Mesenchymal stem cell (in vitro differentiated cells and primary cell): ENCODE measurements at regions not wholly inside any gene's neighbourhood (a gene's known extent, or its start where the extent isn't known, plus 50 kb on each side); places are given as distances from the start of the nearest gene placed in this dataset.
A peak's percentile ranks its signal among the peaks of the same experiment; 100 is the strongest.

Experiments
- DNase-seq: peaks from one replicate; pipeline ENCODE4 v3.0.0-alpha.2; 2013
- H2AFZ ChIP-seq: one replicate; pipeline ENCODE4 v1.6.1; 2013; ENCODE audit warnings: low read depth, mild to moderate bottlenecking, control low read depth, inconsistent platforms, low read length, moderate library complexity
- H2AK5ac ChIP-seq: 2 replicates; pipeline ENCODE4 v1.6.1; 2013; ENCODE audit warnings: low read length, moderate library complexity, mild to moderate bottlenecking, inconsistent platforms; ENCODE audit not compliant: severe bottlenecking
- H2BK120ac ChIP-seq: one replicate; pipeline ENCODE4 v1.6.1; 2013; ENCODE audit warnings: low read depth, mild to moderate bottlenecking, inconsistent platforms, low read length, moderate library complexity
- H2BK12ac ChIP-seq, 2 experiments: one replicate each; pipeline ENCODE4 v1.6.1; 2013; ENCODE audit warnings: inconsistent platforms in 2 of 2, low read length in 2 of 2, mild to moderate bottlenecking in 2 of 2, moderate library complexity in 2 of 2, control low read depth in 1 of 2
- H2BK15ac ChIP-seq: one replicate; pipeline ENCODE4 v1.6.1; 2013; ENCODE audit warnings: mild to moderate bottlenecking, low read depth, inconsistent platforms; ENCODE audit not compliant: poor library complexity, severe bottlenecking
- H2BK5ac ChIP-seq: 2 replicates; pipeline ENCODE4 v1.6.1; 2013; ENCODE audit warnings: low read depth, mild to moderate bottlenecking, low read length, control low read depth, inconsistent platforms; ENCODE audit not compliant: poor library complexity, severe bottlenecking
- H3K14ac ChIP-seq, 2 experiments: one replicate each; pipeline ENCODE4 v1.6.1; 2013; ENCODE audit warnings: inconsistent platforms in 2 of 2, low read length in 2 of 2, control low read depth in 1 of 2, mild to moderate bottlenecking in 1 of 2, moderate library complexity in 1 of 2
- H3K18ac ChIP-seq, 2 experiments: one replicate each; pipeline ENCODE4 v1.6.1; 2013; ENCODE audit warnings: inconsistent platforms in 2 of 2, low read length in 2 of 2, control low read depth in 1 of 2, low read depth in 1 of 2, mild to moderate bottlenecking in 1 of 2
- H3K23ac ChIP-seq, 2 experiments: one replicate each; pipeline ENCODE4 v1.6.1; 2013; ENCODE audit warnings: inconsistent platforms in 2 of 2, low read length in 2 of 2, mild to moderate bottlenecking in 2 of 2, moderate library complexity in 2 of 2, control low read depth in 1 of 2
- H3K27ac ChIP-seq: 2 replicates; pipeline ENCODE4 v1.5.1; 2013; ENCODE audit warnings: mild to moderate bottlenecking, moderate library complexity, low read length, control low read depth, inconsistent platforms; ENCODE audit not compliant: poor library complexity, severe bottlenecking
- H3K27me3 ChIP-seq, 2 experiments: 2 replicates each; pipeline versions ENCODE4 v1.6.1 to v1.7.0; 2013; ENCODE audit warnings: low read length in 2 of 2, mild to moderate bottlenecking in 2 of 2, moderate library complexity in 2 of 2, control low read depth in 1 of 2, inconsistent platforms in 1 of 2; ENCODE audit not compliant: control insufficient read depth in 1 of 2, insufficient read depth in 1 of 2
- H3K36me3 ChIP-seq, 2 experiments: 2 replicates each; pipeline versions ENCODE4 v1.6.1 to v1.7.0; 2013; ENCODE audit warnings: low read length in 2 of 2, control low read depth in 1 of 2, inconsistent platforms in 1 of 2, low read depth in 1 of 2, mild to moderate bottlenecking in 1 of 2; ENCODE audit not compliant: insufficient read depth in 2 of 2, control insufficient read depth in 1 of 2
- H3K4ac ChIP-seq, 2 experiments: one replicate each; pipeline ENCODE4 v1.6.1; 2013; ENCODE audit warnings: inconsistent platforms in 2 of 2, low read length in 2 of 2, mild to moderate bottlenecking in 2 of 2, moderate library complexity in 2 of 2, control low read depth in 1 of 2, low read depth in 1 of 2
- H3K4me1 ChIP-seq: 2 replicates; pipeline ENCODE4 v1.6.1; 2013; ENCODE audit warnings: low read depth, low read length, control low read depth; ENCODE audit not compliant: control insufficient read depth, insufficient read depth
- H3K4me2 ChIP-seq: 2 replicates; pipeline ENCODE4 v1.6.1; 2013; ENCODE audit warnings: low read length, mild to moderate bottlenecking, inconsistent platforms; ENCODE audit not compliant: poor library complexity, severe bottlenecking
- H3K4me3 ChIP-seq, 2 experiments: 2 replicates each; pipeline versions ENCODE4 v1.5.1 to v1.7.0; 2013; ENCODE audit warnings: low read length in 2 of 2, mild to moderate bottlenecking in 2 of 2, control low read depth in 1 of 2, low read depth in 1 of 2; ENCODE audit not compliant: insufficient read depth in 1 of 2
- H3K79me1 ChIP-seq: replicated peaks from 2 replicates; pipeline ENCODE4 v1.6.1; 2013; ENCODE audit warnings: mild to moderate bottlenecking, control low read depth, low read length, inconsistent platforms; ENCODE audit not compliant: poor library complexity, severe bottlenecking
- H3K9ac ChIP-seq: 2 replicates; pipeline ENCODE4 v1.7.0; 2013; ENCODE audit warnings: mild to moderate bottlenecking, low read length, moderate library complexity
- H3K9me3 ChIP-seq: 2 replicates; pipeline ENCODE4 v1.7.0; 2013; ENCODE audit warnings: mild to moderate bottlenecking, low read length; ENCODE audit not compliant: control insufficient read depth
- H4K8ac ChIP-seq: one replicate; pipeline ENCODE4 v1.6.1; 2013; ENCODE audit warnings: inconsistent platforms, mild to moderate bottlenecking, low read length, moderate library complexity
- H4K91ac ChIP-seq: one replicate; pipeline ENCODE4 v1.6.1; 2013; ENCODE audit warnings: mild to moderate bottlenecking, low read length, inconsistent platforms
- WGBS: methylation state at CpG from one replicate; pipeline ENCODE4 v1.1.7; 2013; ENCODE audit warnings: mixed read lengths; 5-methylcytosine and 5-hydroxymethylcytosine counted together

DNA sequence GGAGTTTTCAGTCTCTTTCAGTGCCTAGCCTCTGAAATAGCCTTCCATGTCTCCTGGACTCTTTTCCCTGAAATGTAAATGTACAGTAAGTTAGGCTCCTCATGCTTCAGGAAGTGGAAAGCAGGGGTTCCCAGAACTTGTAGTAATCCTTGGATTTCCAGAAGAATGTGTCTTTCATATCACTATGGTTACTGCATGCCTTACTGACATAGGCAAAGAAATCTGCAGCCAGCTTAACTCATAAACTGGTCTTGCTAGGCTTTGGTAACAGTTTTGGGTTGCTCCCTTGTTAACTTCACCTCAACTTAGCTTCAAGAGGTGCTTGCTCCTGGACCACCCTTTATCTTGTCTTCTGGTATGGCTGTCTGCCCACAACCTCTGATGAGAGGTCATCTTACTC lies 686.8 kb upstream of the DDX18 start:
- H2AK5ac ChIP-seq: no peak overlapping the region
- H3K79me1 ChIP-seq: no peaks in the 10 kb centered on the region
- H2BK120ac ChIP-seq: no peak overlapping the region
- peak; percentile 89 for DNase-seq
- H2AFZ ChIP-seq: no peak overlapping the region
- no peaks in the 10 kb centered on the region for H3K36me3 ChIP-seq
- H3K9ac ChIP-seq: no peak overlapping the region
- H3K4me2 ChIP-seq: no peak overlapping the region
- no peak overlapping the region for H3K23ac ChIP-seq
- H3K9me3 ChIP-seq: peaks cover 7% of the 10 kb centered on the region
- no peak overlapping the region for H4K91ac ChIP-seq
- H3K27ac ChIP-seq: no peak overlapping the region
- H3K14ac ChIP-seq: no peak overlapping the region
- H3K4me3 ChIP-seq: no peak overlapping the region
- H3K4me1 ChIP-seq: no peaks in the 10 kb centered on the region
- no peak overlapping the region for H3K4ac ChIP-seq
- no peak overlapping the region for H2BK5ac ChIP-seq
- H4K8ac ChIP-seq: no peak overlapping the region
- H3K27me3 ChIP-seq: no peaks in the 10 kb centered on the region
- no peak overlapping the region for H2BK12ac ChIP-seq
- peak overlapping the region in 1 of 2 experiments; percentile 18 for H3K18ac ChIP-seq
- H2BK15ac ChIP-seq: no peak overlapping the region

DNA sequence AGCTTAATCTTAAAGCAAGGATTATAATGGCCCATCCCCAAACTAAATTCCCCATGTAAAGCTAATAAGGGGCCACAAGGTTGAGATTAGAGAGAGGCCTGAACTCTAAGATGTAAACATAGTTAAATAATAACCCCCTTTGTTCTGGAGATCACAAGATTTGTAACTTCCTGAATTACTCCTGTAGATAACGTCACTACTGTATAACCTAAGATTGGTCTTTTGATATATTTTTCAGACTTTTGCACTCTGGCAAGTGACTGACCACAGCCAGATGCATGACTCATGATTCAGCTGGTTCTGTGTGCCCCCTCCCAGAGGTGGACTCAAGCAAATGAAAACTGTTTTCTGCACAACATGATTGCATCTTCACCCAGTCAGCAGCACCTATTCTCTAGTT lies 686.0 kb upstream of the DDX18 start:
- no peak overlapping the region for H4K91ac ChIP-seq
- no peak overlapping the region for H2BK15ac ChIP-seq
- no peak overlapping the region for H2AFZ ChIP-seq
- peak; percentile 79 for DNase-seq
- no peak overlapping the region for H3K4me3 ChIP-seq
- H3K9ac ChIP-seq: no peak overlapping the region
- H2BK5ac ChIP-seq: no peak overlapping the region
- no peak overlapping the region for H2BK120ac ChIP-seq
- no peak overlapping the region for H3K23ac ChIP-seq
- H3K14ac ChIP-seq: no peak overlapping the region
- H3K27me3 ChIP-seq: no peaks in the 10 kb centered on the region
- no peaks in the 10 kb centered on the region for H3K79me1 ChIP-seq
- H3K27ac ChIP-seq: no peak overlapping the region
- WGBS: 6% methylated on average over 1 of the region's 1 CpG
- H3K36me3 ChIP-seq: no peaks in the 10 kb centered on the region
- peaks cover 7% of the 10 kb centered on the region for H3K9me3 ChIP-seq
- H4K8ac ChIP-seq: no peak overlapping the region
- H3K4me2 ChIP-seq: no peak overlapping the region
- no peak overlapping the region for H2AK5ac ChIP-seq
- no peak overlapping the region for H3K18ac ChIP-seq
- no peaks in the 10 kb centered on the region for H3K4me1 ChIP-seq
- no peak overlapping the region for H2BK12ac ChIP-seq
- H3K4ac ChIP-seq: no peak overlapping the region

DNA sequence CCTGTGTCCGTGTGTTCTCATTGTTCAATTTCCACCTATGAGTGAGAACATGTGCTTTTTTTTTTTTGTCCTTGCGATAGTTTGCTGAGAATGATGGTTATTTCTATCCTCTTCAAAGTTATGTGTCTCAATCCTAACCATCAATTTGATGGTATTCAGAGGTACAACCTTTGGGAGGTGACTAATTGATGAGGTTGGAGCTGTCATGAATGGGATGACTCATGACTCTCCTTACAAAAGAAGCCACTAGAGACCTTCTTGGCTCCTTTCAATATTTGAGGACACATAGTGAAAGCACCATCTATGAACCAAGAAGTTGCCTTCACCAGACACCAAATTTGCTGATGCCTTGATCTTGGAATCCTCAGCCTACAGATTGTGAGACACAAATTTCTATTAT lies 677.1 kb upstream of the DDX18 start:
- Histone ChIP-seq H2BK15ac (no peak overlapping the region), H3K9ac (no peak overlapping the region), H4K91ac (no peak overlapping the region), H4K8ac (no peak overlapping the region), H2BK12ac (no peak overlapping the region), H3K18ac (no peak overlapping the region), H2BK120ac (no peak overlapping the region), H3K27me3 (no peaks in the 10 kb centered on the region), H3K9me3 (no peaks in the 10 kb centered on the region), H3K4me2 (no peak overlapping the region), H3K36me3 (no peaks in the 10 kb centered on the region), H3K4me3 (no peak overlapping the region), H2BK5ac (no peak overlapping the region), H3K23ac (no peak overlapping the region), H3K14ac (no peak overlapping the region), H2AK5ac (no peak overlapping the region), H3K4me1 (no peaks in the 10 kb centered on the region), H3K27ac (no peak overlapping the region), H3K4ac (no peak overlapping the region), H3K79me1 (no peaks in the 10 kb centered on the region), H2AFZ (no peak overlapping the region)
- WGBS: no CpG with 5 or more reads among the region's 2 CpGs
- no peak for DNase-seq

DNA sequence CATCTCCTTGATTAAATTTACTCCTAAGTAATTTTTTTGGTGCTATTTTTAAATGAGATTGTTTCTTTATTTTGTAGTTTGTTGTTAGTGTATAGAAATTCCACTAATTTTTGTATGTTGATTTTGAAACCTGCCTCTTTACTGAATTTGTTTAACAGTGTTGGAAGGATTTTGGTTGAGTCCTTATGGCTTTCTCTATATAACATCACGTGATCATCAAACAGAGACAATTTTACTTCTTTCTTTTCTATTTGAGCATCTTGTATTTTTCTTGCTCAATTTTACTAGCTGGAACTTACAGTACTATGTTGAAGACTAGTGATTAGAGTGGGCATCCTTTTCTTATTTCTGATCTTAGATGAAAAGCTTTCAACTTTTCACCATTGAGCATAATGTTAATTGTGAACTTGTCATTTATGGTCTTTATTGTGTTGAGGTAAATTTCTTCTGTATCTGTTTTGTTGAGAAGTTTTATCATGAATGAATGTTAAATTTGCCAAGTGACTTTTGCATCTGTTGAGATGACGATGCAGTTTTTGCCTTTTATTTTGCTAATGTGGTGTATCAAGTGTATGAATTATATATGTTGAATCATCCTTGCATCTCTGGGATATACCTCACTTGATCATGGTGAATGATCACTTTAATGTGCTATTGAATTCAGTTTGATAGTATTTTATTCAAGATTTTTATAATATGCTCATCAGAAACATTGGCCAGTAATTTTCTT lies 645.3 kb upstream of the DDX18 start:
- Histone ChIP-seq H2BK120ac (no peak overlapping the region), H2AFZ (no peak overlapping the region), H2BK15ac (no peak overlapping the region), H3K27me3 (no peaks in the 10 kb centered on the region), H3K27ac (no peak overlapping the region), H3K14ac (no peak overlapping the region), H2BK5ac (no peak overlapping the region), H3K18ac (no peak overlapping the region), H3K9me3 (peaks cover 18% of the 10 kb centered on the region), H3K23ac (no peak overlapping the region), H3K4ac (no peak overlapping the region), H4K91ac (no peak overlapping the region), H2AK5ac (no peak overlapping the region), H3K36me3 (no peaks in the 10 kb centered on the region), H3K4me3 (no peak overlapping the region), H3K79me1 (no peaks in the 10 kb centered on the region), H3K4me1 (no peaks in the 10 kb centered on the region), H2BK12ac (no peak overlapping the region), H3K4me2 (no peak overlapping the region), H4K8ac (no peak overlapping the region), H3K9ac (no peak overlapping the region)
- WGBS: 88% methylated on average over 1 of the region's 2 CpGs
- DNase-seq: no peak
